GM10266 (cell line): ENCODE measurements at regions not wholly inside any gene's neighbourhood (a gene's known extent, or its start where the extent isn't known, plus 50 kb on each side); places are given as distances from the start of the nearest gene placed in this dataset.

Experiments used
- DNase-seq: peaks from one replicate; pipeline ENCODE4 v3.0.0; 2012; ENCODE audit errors: extremely low spot score
- CTCF ChIP-seq: IDR thresholded peaks from 2 replicates; pipeline ENCODE4 v1.5.1; 2012; ENCODE audit warnings: mild to moderate bottlenecking, low read depth; ENCODE audit not compliant: control insufficient read depth, insufficient read depth; ENCODE audit errors: missing control alignments

- no peak for TF ChIP-seq CTCF
- DNase-seq: no peak
These were observed 296.5 kb downstream of the GALC start for GRCh38 chr14:87696485-87696884.

- no peak for TF ChIP-seq CTCF
- no peak for DNase-seq
These were observed 301.7 kb downstream of the GALC start for GRCh38 chr14:87691042-87691881.

GRCh38 chr14:87690076-87690613, 302.8 kb downstream of the GALC start:
- DNase-seq: no peak
- TF ChIP-seq CTCF: no peak

GRCh38 chr14:87688524-87688923, 304.5 kb downstream of the GALC start:
- no peak for TF ChIP-seq CTCF
- DNase-seq: no peak

GRCh38 chr14:87687420-87687819, 305.6 kb downstream of the GALC start:
- TF ChIP-seq CTCF: no peak
- DNase-seq: no peak

- no peak for DNase-seq
- TF ChIP-seq CTCF: no peak
These were observed 306.2 kb downstream of the GALC start for GRCh38 chr14:87686746-87687145.

GRCh38 chr14:87679866-87680265, 313.1 kb downstream of the GALC start:
- DNase-seq: no peak
- no peak for TF ChIP-seq CTCF
